T-helper 1 cell (primary cell): ENCODE measurements at regions not wholly inside any gene's neighbourhood (a gene's known extent, or its start where the extent isn't known, plus 50 kb on each side); places are given as distances from the start of the nearest gene placed in this dataset.
"Not testable (repeated sequence)": the region's sequence is repeated elsewhere in the genome, so short reads cannot be mapped to it uniquely, and the experiment has no call there.

Experiments used
- DNase-seq, 5 donors: peaks; one replicate each; pipeline ENCODE4 v3.0.0-alpha.2; 2012 to 2020

- DNase-seq, result not testable (repeated sequence)
Measured at GRCh38 chr15:24534032-24534431, 141.5 kb upstream of the NPAP1 start.

GRCh38 chr15:24557281-24557680, 118.3 kb upstream of the NPAP1 start:
- not testable (repeated sequence) for DNase-seq

DNA sequence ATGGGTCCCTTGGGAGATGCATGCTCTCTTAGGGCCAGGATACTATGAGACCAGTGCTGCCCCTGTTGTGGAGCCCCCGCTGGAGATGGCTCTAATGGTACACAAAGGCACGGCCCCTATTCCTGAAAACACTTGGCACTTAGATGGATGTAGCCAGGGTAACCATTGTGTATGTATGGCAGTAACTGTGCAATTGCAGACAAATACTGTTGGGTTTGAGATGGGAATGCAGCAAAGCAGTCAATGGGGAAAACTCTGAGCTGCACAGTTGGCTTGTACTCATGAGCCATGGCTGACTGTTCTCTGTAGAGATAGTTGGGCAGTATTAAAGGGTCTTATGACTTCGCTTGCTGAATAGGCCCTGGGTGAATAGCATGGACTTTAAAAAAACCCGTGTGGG, 67.9 kb upstream of the NPAP1 start:
- no peak for DNase-seq

DNA sequence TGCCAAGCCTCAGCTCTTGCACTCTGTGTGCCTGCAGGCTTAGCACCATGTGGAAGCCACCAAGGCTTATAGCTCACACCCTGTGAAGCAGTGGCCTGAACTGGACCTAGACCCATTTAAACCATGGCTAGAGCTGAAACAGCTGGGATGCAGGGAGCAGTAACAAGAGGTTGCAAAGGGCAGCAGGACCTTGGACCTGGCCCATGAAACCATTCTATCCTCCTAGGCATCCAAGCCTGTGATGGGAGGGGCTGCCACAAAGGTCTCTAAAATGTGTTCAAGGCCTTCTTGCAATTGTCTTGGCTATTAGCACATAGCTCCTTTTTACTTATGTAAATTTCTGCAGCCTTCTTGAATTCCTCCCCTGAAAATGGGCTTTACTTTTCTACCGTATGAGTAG, 57.9 kb upstream of the NPAP1 start:
- no peak for DNase-seq

- DNase-seq, result no peak
Measured at GRCh38 chr15:24621630-24622215, 53.9 kb upstream of the NPAP1 start.
